Fibroblast of the conjunctiva (primary cell): ENCODE measurements at regions not wholly inside any gene's neighbourhood (a gene's known extent, or its start where the extent isn't known, plus 50 kb on each side); places are given as distances from the start of the nearest gene placed in this dataset.

Experiments used
- DNase-seq: peaks from one replicate; pipeline ENCODE4 v3.0.0-alpha.2; 2010; ENCODE audit warnings: low read depth

DNA sequence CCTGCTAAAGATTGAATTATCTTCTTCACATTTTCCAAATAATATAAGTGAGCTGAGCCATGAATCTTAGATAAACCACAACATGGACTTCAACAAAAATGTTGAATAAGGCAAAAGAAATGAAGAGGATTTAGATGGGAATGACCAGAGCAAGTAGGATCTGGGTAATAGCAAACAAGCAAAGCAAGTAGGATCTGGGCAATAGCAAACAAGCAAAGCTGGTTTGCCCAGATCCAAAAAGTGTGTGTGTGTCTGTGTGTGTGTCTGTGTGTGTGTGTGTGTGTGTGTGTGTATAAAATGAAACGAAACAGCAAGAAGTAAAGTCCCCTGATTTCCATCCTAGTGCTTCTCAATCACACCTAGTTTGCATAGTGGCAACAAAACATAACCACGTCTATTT is 549.1 kb downstream of the RERGL start:
- no peak for DNase-seq

DNA sequence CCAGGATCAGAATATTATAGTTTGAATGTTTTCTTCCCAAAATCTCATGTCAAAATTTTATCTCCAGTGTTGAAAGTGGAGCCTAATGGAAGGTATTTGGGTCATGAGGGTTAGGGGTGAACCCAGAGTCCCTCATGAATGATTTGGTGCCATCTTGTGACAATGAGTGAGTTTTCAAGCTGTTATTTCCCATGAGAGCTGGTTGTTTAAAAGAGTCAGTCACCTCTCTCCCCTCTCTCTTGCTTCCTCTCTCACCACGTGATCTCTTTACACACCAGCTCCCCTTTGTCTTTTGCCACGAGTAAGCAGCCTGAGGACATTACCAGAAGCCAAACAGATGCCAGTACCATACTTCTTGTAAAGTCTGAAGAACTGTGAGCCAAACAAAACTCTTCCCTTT is 561.6 kb downstream of the RERGL start:
- no peak for DNase-seq

DNA sequence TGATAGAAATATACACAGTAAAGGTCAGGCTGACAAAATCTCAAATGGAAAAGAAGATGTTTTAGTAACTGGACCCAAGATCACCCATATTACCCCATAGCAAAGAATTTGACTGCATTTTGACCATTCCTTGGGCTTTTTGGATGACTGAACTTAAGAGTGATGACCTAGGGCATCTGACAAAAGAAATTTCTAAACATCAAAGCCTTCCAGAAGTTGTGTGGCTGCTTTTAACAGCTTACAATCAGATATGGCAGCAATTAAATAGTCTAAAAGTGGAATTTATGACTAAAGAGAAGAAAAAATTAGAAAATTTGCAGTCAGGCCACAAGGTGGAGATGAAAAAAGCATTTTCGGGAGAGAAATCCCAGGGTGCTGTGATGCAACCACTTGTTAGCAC is 563.0 kb downstream of the RERGL start:
- DNase-seq: no peak

DNA sequence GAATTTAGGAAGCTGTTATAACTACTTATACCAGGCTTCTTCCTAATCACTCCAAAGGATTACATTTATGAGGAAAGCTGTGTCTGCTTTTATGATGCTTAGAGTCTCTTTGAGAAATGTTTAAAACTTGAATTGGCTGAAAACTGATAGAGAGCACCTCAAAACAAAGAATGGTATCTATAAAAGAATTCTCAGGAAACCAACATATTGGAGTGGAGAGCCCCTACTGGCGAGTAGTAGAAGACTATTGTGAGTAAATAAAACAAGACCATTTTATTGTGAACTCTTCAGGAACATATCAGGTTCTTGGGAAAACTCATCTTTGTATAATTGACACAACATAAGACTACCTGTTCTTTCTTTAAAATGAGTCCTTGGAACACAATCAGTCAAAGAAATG is 578.6 kb downstream of the RERGL start:
- DNase-seq: no peak

DNA sequence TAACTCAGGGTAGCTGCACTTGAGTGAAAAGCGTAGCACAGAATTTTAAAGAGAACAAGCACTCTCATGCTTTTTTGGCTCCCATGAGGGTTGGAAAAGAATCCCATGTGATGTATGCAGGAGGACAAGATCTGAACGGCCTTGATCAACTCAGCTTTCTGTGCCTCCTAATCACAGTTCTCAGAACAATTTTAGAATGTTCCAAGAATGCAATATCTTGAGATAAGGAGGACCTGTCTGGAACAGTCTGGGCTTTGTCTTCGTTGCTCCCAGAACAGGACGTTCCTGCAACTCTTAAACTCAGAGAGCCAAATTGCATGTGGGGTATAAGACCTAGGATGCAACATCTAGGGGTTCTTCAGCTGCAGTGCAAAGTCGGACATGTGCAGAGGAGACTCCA is 582.7 kb downstream of the RERGL start:
- no peak for DNase-seq

DNA sequence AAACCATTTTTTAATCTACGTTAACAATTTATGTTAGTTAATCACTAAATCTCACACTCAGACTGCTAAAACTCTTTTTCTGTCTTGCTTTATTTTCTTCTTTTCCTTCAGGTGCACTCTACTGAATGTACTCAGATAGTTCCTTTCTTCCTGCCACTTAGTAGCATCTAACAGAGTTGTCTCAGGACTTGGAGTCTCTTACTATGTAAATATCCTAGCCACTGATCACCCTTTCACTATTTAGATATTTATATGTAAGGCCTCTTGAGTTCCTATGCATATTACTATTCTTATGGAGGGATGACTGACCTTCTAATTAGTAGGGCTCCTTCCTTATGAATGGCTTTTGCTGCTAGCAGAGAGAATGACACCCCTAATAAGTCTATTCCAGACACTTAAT is 586.3 kb downstream of the RERGL start:
- DNase-seq: no peak

DNA sequence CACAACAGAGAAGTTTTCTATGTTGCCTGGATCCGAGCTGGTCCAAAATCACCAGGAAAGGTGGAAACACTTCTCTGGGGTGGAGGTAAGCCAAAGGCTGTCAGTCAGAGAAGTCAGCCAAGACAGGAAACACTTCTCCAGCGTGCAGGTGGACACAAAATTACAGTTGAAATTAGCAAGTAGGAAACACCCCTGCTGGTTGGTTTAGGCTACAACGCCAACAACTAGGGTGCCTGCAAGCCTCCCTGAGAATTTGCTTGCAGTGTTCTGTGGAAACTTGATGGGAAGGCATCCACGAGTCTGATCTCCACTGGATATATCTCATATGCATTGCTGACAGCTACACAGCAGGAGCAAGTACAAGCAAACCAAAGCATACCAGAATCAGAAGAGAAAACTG is 600.5 kb downstream of the RERGL start:
- DNase-seq: no peak

DNA sequence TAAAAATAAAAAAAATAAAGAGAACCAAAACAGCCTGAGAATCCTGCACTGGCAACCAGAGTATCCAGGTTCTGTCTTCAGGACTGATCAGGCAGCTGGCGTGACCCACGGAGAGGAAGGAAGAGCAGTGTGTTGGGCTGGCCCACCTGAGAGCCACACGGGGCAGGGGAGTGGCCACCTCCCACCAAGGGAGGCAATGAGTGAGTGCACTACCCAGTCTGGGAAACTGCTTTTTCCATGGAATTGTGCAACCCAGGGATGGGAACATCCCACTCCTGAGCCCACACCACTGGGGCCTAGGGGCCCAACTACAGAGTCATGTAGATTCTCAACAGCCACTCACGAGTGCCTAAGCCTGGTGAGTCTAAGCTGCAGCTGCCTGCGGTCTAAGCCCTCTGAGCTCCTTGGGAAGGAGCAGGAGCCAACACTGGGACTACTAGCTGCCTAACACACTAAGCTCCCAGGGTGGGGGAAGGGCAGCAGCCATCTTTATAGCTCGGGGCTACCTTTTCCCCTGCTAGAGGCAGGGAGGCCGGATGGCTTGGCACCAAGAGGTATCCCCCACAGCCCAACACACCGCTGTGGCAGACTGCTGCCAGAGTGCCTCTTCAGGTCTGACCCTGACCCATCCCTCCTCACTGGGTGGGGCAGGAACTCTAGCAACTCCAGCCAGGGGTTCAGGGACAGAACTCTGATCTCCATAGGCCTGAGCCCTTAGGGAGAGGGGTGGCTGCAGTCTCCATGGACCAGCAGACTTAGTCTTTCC is 610.9 kb downstream of the RERGL start:
- DNase-seq: no peak

DNA sequence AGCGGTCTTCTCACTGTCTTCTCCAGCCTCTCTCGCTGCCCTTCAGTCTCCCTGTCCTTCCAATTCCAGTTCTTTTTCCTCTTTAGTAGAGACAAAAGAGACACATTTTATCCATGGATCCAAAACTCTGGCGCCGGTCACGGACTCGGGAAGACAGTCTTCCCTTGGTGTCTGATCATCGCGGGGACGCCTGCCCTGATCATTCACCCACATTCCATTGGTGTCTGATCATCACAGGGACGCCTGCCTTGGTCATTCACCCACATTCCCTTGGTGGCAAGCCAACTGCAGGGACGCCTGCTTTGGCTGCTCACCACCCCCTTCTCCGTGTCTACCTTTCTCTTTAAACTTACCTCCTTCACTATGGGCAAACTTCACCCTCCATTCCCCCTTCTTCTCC is 619.5 kb downstream of the RERGL start:
- no peak for DNase-seq

DNA sequence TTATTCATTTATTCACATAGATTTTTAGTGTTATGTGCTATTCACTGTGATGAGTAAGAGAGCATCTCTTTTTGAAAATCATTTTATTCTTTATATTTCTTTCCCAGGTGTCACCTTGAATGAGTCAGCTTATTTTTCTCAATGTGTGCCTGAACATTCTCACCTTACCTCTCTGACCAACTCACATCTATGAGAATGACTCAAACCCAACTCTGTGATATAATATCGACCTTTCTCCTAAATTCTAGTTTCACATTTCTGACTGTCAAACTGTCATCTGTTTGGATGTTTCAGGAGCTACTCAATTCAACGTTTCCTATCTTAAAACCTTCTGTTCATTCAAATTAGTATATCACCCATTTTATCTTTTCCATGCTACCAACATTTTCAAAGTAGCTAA is 630.8 kb downstream of the RERGL start:
- DNase-seq: no peak

DNA sequence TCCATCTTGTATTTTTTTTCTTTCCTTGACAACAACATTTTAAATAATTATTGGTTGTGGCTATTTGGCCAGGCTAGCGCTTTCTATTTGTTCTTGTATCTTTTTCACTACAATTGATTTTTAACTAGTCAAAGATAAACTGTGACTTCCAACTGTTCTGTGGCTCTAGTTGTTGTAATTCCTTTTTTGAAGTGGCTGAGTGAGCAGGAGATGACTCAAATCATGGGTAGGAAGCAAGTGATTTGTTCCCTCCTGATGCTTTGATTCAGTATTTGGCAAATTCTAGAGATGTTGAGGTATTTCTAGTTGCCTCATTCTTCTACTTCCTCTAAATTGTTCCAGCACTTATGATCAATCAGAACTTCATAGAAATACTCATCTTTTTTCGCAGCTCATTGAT is 633.5 kb downstream of the RERGL start:
- DNase-seq: no peak

DNA sequence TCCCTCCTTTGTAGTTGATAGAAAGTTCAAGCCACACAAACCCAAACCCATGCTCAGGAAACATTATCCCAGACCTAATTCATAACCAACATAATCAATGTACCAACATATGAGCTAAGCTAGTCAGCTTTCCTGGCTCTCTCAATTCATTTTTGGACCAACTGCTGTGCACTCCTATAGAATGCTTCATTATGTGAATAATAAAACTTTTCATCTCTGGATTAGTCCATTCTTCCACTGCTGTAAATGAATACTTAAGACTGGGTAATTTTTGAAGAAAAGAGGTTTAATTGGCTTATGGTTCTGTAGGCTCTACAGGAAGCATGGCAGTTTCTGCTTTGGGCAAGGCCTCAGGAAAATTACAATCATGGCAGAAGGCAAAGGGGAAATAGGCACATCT is 651.9 kb downstream of the RERGL start:
- no peak for DNase-seq

DNA sequence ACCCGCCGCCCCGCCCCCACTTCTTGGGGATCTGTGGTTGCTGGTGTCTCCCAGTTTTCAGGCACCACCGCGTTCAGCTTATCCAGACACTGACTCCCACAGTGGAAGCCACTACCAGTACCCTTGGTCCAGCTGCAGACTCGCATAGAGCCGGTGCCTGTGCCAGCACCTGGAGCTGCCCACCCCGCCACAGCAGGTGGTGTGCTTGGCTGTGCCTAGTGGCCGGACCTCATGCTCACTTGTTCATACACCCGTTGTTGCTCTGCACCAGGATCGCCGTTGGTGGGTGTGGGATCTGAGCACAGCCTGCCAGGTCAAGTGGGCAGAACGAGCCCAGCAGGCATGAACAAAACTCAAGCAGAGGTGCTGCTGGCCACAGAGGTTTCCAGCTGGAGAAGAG is 673.2 kb downstream of the RERGL start:
- DNase-seq: no peak

DNA sequence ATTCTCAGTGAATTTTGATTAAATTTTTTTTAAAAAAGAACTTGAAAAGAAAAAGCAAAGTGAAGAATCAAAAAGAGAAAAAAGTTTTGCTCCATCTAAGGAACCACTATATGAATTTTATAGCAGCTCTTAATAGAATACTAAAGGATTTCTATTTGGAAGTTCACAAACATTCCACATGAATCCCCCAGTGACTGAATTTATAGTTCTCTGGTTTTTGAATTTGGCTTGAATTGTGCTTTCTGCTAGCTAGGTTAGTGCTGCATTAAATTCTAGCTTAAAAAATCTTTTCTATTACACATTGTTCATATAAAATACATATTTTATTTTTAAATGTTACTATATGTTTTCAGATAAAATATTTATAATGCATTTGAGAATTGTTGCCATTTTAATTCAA is 675.4 kb downstream of the RERGL start:
- no peak for DNase-seq

DNA sequence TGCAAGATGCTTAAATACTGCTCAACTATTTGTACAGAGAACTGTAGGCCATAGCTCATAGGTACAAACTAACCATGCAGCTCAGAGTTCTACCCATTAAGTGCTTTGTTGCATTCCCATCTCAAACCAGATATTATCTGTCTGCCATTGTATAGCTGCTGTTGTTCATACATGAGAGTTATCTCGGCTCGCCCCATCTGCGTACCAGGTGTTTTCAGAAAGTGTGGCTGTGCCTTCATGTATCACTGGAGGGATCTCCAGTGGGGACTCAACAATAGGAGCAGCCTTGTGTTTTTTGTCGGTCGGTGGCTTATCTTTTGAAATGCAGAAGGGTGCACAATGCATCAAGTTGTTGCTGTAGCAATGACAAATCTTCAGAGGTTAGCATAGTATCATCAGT is 678.3 kb downstream of the RERGL start:
- DNase-seq: no peak

DNA sequence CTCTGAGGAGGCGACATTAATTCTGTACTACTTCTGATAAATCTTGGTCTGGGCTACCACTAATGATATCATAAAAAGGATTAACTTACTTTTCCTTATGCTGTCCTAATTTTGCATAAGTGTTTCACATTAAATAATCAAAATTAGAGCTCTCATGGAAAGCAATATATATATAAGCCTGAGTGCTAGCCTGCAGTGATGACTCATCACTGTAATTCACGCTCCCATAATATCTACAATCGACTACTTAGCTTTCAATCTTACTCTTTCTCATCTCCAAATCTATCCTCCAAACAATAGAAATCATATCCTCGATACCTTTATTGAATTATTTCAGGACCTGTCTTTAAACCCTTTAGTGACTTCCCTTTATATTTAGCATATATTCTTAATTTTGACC is 701.3 kb downstream of the RERGL start:
- no peak for DNase-seq

DNA sequence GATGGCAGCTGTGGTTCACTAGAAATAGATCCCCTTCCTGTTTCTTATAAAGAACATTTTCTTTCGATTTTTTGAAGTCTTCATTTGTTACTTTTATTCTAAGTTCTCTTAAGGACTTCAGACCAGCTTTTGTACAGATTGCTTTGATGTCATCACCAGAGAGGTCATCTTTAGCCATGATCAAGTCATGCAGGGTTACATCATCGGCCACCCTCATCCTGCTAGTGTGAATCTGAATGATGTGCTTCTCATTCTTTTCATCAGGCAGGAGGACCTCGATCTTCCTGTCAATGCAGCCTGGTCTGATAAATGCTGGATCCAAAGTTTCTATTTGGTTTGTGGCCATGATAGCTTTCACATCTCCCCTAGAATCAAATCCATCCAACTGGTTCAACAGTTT is 706.7 kb downstream of the RERGL start:
- DNase-seq: no peak

DNA sequence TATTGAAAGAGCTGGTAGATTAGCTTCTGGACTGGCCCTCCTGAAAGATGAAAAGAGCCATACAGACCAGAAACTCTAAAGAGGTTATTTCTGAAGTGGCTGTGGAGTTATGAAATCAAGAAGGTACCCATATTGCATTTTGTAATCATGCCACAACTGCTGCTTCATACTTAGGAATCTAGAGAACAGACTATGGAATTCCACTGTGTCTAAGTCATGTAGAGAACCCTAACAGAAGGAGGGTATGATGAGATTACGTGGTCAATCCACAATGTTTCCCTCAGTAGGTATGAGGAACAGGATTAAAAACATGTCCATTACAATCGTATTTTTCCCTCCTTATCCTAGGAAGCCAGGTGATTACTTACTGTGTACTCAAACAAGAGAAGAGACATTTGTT is 708.8 kb downstream of the RERGL start:
- DNase-seq: no peak

DNA sequence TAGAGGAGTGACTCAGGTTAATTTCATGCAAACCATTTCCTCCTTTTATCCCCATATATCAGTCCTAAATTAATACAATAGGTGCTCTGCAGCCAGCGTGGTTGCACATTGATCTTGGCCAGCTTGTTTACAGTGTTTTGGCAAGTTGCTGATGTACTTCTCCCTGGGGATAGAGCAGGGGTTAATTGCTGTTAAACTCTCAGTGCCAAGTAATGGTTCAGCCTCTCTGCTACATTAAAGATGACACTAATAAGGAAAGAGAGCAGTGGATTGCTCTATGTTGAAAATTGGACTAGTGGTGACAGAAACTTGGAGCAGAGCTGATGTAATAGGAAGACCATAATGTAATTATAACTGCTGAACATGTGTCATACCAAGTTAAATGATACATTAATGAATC is 717.5 kb downstream of the RERGL start:
- no peak for DNase-seq

DNA sequence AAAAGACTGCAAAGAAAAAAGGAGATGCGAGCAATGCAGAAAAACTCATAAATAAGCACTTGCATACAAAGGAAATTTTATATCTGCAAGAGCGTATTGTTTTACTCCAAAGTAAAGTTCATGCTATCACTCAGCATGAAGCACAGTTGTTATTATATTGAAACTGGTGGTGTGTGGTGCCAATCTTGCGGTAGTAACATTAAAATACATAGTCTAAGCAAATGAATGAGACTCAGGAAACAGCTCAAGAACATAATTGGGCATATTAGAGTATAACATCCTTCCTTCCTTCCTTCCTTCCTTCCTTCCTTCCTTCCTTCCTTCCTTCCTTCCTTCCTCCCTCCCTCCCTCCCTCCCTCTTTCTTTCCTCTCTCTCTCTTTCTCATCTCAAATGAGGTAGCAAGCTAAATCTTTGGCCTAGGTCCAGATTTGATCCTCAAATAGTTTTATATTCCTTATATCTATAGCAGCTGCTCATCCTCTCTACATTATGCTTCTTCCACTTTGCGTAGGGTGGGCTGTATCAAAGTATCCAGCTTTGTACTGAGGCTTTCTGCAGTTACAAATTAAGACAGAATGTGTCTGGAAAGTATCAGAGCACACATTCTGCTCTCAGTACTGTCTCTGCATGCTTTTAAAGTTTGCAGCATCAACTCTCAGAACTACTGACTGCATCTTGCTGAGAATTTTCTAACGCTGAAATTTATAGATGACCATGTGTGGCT is 718.3 kb downstream of the RERGL start:
- no peak for DNase-seq

DNA sequence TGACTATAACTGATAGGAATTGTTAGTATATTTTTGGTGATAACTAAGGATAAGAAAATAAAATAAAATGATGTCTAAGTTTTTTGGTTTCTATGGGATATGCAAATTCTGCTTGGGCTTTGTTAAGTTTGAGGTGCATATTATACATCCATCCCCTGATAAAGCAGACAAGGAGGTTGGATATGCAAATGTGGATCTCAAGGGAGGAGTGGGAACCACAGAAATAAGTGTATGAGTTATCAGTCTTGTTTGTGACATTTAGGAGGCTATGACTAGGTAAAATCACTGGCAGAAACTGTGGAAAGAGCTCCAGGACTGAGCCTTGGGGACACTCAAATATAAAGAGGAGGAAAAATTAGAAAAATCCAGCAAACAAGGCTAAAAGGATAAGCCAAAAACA is 719.4 kb downstream of the RERGL start:
- DNase-seq: no peak

DNA sequence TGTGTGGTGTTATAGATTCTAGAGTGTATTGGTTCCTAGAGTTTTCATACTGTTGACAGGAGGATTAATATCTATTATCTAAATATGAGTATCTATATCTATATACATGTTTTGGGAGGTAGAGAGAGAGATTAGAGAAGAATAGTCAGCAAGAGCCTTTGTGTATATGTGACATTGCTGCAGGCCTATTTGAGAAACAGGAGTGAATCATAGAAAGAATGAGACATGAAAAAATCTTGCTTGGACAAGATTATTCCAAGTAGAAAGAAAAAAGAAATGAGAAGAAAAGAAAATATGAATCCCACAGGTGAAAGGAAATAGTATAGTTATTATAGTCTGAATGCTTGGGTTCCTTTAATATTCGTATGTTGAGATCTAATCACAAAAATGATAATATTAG is 720.4 kb downstream of the RERGL start:
- DNase-seq: no peak

DNA sequence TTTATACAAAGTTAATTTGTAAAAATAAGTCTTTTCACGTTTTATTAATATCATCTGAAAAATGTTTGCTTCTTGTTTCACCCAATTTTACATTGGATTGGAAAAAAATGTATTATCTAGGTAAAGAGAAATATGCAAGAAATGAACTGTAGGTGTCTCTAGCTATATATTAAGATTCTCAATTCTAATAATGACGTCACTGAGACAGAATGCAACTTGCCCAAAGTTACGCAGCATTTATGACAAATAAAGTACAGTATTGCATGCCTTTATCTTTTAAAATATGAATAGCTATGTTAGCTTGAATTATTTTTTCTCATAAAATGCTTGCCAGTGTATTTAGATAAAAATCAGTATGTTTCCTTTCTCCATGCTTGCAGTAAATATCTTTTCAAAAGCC is 728.8 kb downstream of the RERGL start:
- no peak for DNase-seq

DNA sequence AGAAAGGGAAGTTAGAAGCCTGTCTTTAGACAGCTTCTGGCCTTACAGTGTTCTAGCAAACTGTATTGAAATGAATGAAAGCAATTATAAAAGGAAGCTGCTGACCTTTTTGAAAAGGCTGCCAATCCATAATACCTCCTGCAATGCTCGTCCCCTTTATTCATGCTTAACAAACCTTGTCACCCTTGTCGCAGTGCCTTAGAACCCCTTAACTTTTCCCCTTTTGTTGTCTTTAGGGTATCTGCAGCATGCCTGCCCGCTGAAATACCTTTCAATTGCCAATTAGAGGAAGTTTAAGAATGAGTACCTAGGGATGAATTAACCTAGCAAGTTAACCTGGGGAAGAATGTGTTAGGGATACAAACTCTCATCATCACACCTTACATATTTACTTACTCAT is 731.2 kb downstream of the RERGL start:
- DNase-seq: no peak
